HUES64 (cell line): ENCODE measurements at regions not wholly inside any gene's neighbourhood (a gene's known extent, or its start where the extent isn't known, plus 50 kb on each side); places are given as distances from the start of the nearest gene placed in this dataset.

Experiments used
- H3K27ac ChIP-seq: 2 replicates; pipeline ENCODE4 v1.7.0; 2013; ENCODE audit warnings: low read depth, low read length, inconsistent platforms
- H3K27me3 ChIP-seq: 2 replicates; pipeline ENCODE4 v1.6.1; 2013; ENCODE audit warnings: mild to moderate bottlenecking, low read length; ENCODE audit not compliant: insufficient read depth
- H3K36me3 ChIP-seq: 2 replicates; pipeline ENCODE4 v1.6.1; 2013; ENCODE audit warnings: mild to moderate bottlenecking, low read length; ENCODE audit not compliant: insufficient read depth
- H3K4me1 ChIP-seq: 2 replicates; pipeline ENCODE4 v1.6.1; 2013; ENCODE audit warnings: mild to moderate bottlenecking, low read length, moderate library complexity; ENCODE audit not compliant: insufficient read depth
- H3K4me3 ChIP-seq: 2 replicates; pipeline ENCODE4 v1.5.1; 2013; ENCODE audit warnings: mild to moderate bottlenecking, low read length, moderate library complexity
- H3K9ac ChIP-seq: 2 replicates; pipeline ENCODE4 v1.6.1; 2013; ENCODE audit warnings: mild to moderate bottlenecking, low read depth, low read length
- H3K9me3 ChIP-seq: 2 replicates; pipeline ENCODE4 v1.6.1; 2013; ENCODE audit warnings: low read depth, low read length; ENCODE audit not compliant: insufficient read depth
- WGBS: fragments of 150-250, 120-280 bp; methylation state at CpG from one replicate; pipeline ENCODE4 v1.1.7; 2013; ENCODE audit warnings: missing lambda C conversion rate; 5-methylcytosine and 5-hydroxymethylcytosine counted together

DNA sequence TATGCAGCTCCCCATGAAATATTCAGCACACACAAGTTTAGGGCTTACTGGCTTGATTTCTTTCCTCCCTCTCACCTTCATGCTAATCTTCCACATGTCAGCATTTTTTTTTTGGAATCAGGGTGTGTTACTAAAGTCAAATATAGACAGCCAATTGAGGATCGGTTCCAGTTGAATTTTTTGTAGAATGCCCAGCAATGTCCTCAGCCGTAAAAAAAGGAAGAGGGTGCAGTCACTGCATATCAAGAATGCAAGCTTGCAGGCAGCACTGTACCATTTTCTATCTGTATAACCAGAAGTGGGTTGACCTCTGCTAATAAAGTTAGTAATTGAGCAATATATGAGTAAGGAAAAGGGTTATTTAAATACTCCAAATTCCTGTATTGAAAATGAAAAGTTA is 51.4 kb upstream of the CHMP2B start:
- H3K9ac ChIP-seq: no peak overlapping the region
- H3K4me1 ChIP-seq: no peaks in the 10 kb centered on the region
- WGBS: 92% methylated on average over 2 of the region's 2 CpGs
- H3K36me3 ChIP-seq: no peaks in the 10 kb centered on the region
- H3K27me3 ChIP-seq: no peaks in the 10 kb centered on the region
- no peak overlapping the region for H3K4me3 ChIP-seq
- H3K9me3 ChIP-seq: no peaks in the 10 kb centered on the region
- H3K27ac ChIP-seq: no peak overlapping the region

DNA sequence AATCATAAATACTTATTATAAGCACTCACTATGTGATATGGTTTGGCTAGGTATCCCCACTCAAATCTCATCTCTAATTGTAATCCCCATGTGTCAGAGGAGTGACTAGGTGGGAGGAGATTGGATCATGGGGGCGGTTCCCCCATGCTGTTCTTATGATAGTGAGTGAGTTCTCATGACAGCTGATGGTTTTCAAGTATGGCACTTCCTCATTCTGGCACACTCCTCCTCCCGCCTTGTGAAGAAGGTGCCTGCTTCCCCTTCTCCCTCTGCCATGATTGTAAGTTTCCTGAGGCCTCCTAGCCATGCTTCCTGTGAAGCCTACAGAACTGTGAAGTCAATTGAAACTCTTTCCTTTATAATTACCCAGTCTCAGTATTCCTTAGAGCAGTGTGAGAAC is 53.3 kb upstream of the CHMP2B start:
- H3K9ac ChIP-seq: no peak overlapping the region
- H3K9me3 ChIP-seq: no peaks in the 10 kb centered on the region
- 88% methylated on average over 1 of the region's 2 CpGs for WGBS
- H3K36me3 ChIP-seq: no peaks in the 10 kb centered on the region
- H3K4me3 ChIP-seq: no peak overlapping the region
- no peaks in the 10 kb centered on the region for H3K4me1 ChIP-seq
- no peaks in the 10 kb centered on the region for H3K27me3 ChIP-seq
- H3K27ac ChIP-seq: no peak overlapping the region

GRCh38 chr3:87173071-87173470 is 54.0 kb upstream of the CHMP2B start:
- H3K9me3 ChIP-seq: no peaks in the 10 kb centered on the region
- no peak overlapping the region for H3K27ac ChIP-seq
- H3K36me3 ChIP-seq: no peaks in the 10 kb centered on the region
- H3K4me3 ChIP-seq: no peak overlapping the region
- no peak overlapping the region for H3K9ac ChIP-seq
- H3K4me1 ChIP-seq: no peaks in the 10 kb centered on the region
- 94% methylated on average over 3 of the region's 3 CpGs for WGBS
- H3K27me3 ChIP-seq: no peaks in the 10 kb centered on the region

DNA sequence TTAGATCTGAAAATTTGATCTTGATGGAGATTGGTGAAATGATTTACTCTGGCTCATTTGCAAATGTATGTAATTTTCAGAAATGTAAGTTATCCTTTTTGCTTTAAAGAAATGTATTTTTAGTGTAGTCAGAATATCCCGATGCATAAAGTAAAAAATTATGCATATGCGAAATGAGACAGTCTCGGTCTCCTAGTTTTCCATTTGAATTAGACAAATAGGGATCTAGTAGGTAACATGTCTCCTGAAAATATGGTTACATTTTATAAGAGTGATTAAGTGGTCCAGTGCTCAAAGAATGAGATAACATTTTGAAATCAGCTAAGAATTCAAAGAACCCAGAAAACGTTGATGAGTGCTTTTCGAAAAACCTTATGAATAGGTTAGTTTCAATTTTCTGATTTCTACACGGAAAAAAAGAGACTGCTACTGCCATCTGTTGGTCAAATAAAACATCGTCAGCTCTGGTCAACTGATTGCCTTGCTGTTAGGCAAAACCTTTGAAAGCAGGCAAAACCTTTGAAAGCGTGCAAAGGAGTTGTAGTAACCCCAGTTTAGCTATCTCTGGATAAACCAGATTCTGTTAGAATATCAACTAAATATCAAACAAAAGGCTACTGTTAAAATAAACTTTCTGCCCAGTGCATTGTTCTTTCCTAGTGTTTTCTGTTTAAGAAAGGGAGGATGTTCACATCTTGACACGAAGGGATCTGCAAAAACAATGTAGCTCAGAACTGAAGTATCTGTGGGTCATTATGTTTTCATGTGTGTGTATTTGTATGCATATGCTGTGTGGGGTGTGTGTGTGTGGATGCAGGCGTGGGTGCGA is 59.3 kb upstream of the CHMP2B start:
- Histone ChIP-seq H3K9me3 (no peaks in the 10 kb centered on the region), H3K36me3 (no peaks in the 10 kb centered on the region), H3K4me3 (no peak overlapping the region), H3K27ac (no peak overlapping the region), H3K4me1 (no peaks in the 10 kb centered on the region), H3K9ac (no peak overlapping the region), H3K27me3 (no peaks in the 10 kb centered on the region)
- 60% methylated on average over 11 of the region's 11 CpGs for WGBS

- H3K4me3 ChIP-seq: no peak overlapping the region
- no CpG with 5 or more reads among the region's 3 CpGs for WGBS
- no peaks in the 10 kb centered on the region for H3K27me3 ChIP-seq
- H3K27ac ChIP-seq: no peak overlapping the region
- H3K9ac ChIP-seq: no peak overlapping the region
- H3K36me3 ChIP-seq: no peaks in the 10 kb centered on the region
- H3K9me3 ChIP-seq: no peaks in the 10 kb centered on the region
- H3K4me1 ChIP-seq: peaks cover 12% of the 10 kb centered on the region; the same call in 1 of the 2 replicates
These were observed 62.9 kb upstream of the CHMP2B start for GRCh38 chr3:87164245-87164644.

GRCh38 chr3:87161851-87162250 is 65.3 kb upstream of the CHMP2B start:
- Histone ChIP-seq H3K4me3 (no peak overlapping the region), H3K27me3 (no peaks in the 10 kb centered on the region), H3K4me1 (peaks cover 12% of the 10 kb centered on the region; the same call in 1 of the 2 replicates), H3K36me3 (no peaks in the 10 kb centered on the region), H3K27ac (no peak overlapping the region), H3K9ac (no peak overlapping the region), H3K9me3 (no peaks in the 10 kb centered on the region)
- 72% methylated on average over 2 of the region's 3 CpGs for WGBS

- Histone ChIP-seq H3K9ac (no peak overlapping the region), H3K27me3 (no peaks in the 10 kb centered on the region), H3K27ac (no peak overlapping the region), H3K36me3 (no peaks in the 10 kb centered on the region), H3K4me3 (no peak overlapping the region), H3K4me1 (peaks cover 12% of the 10 kb centered on the region; the same call in 1 of the 2 replicates), H3K9me3 (no peaks in the 10 kb centered on the region)
- WGBS: 61% methylated on average over 1 of the region's 1 CpG
These were observed 65.7 kb upstream of the CHMP2B start for GRCh38 chr3:87161417-87161816.

- H3K9me3 ChIP-seq: no peaks in the 10 kb centered on the region
- H3K9ac ChIP-seq: no peak overlapping the region
- no peaks in the 10 kb centered on the region for H3K27me3 ChIP-seq
- H3K36me3 ChIP-seq: no peaks in the 10 kb centered on the region
- no peak overlapping the region for H3K27ac ChIP-seq
- peaks cover 12% of the 10 kb centered on the region; the same call in 1 of the 2 replicates for H3K4me1 ChIP-seq
- 74% methylated on average over 3 of the region's 3 CpGs for WGBS
- no peak overlapping the region for H3K4me3 ChIP-seq
These were observed 66.1 kb upstream of the CHMP2B start for GRCh38 chr3:87161013-87161412.

DNA sequence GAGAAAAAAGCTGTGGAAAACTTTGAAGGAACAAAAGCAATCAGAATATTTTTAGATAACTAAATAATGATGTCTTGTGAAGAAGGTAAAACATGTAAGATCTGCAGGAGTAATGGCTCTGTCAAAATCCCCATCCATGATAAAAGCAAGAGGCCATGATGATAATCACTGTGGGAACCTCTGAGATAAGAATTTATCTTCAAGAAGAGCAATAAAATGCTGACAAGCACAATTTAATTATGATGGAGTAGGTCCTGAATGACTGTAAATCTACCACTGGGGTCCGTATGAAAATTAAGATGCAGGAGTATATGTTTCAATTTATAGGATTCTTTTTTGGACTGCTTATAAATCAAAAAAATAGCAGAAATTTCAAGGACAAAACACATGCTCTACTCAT is 68.3 kb upstream of the CHMP2B start:
- H3K4me1 ChIP-seq: peaks cover 12% of the 10 kb centered on the region; the same call in 1 of the 2 replicates
- WGBS: 92% methylated on average over 1 of the region's 1 CpG

GRCh38 chr3:87148020-87148419 is 79.1 kb upstream of the CHMP2B start:
- no peak overlapping the region for H3K4me3 ChIP-seq
- WGBS: 96% methylated on average over 3 of the region's 3 CpGs

More for the DNA sequence above, 68.3 kb upstream of the CHMP2B start:
- Histone ChIP-seq H3K27me3 (no peaks in the 10 kb centered on the region), H3K9ac (no peak overlapping the region), H3K9me3 (no peaks in the 10 kb centered on the region), H3K36me3 (no peaks in the 10 kb centered on the region), H3K4me3 (no peak overlapping the region), H3K27ac (no peak overlapping the region)

GRCh38 chr3:87147562-87147961 is 79.5 kb upstream of the CHMP2B start:
- Histone ChIP-seq H3K4me1 (no peaks in the 10 kb centered on the region), H3K4me3 (no peak overlapping the region), H3K27me3 (no peaks in the 10 kb centered on the region), H3K36me3 (no peaks in the 10 kb centered on the region), H3K27ac (no peak overlapping the region), H3K9me3 (peaks cover 8% of the 10 kb centered on the region; the same call in 1 of the 2 replicates), H3K9ac (no peak overlapping the region)
- 95% methylated on average over 8 of the region's 8 CpGs for WGBS

More at GRCh38 chr3:87148020-87148419, 79.1 kb upstream of the CHMP2B start:
- H3K36me3 ChIP-seq: no peaks in the 10 kb centered on the region
- H3K9me3 ChIP-seq: peaks cover 8% of the 10 kb centered on the region; the same call in 1 of the 2 replicates
- no peaks in the 10 kb centered on the region for H3K4me1 ChIP-seq
- H3K27ac ChIP-seq: no peak overlapping the region
- no peaks in the 10 kb centered on the region for H3K27me3 ChIP-seq
- H3K9ac ChIP-seq: no peak overlapping the region
